Stomach smooth muscle (tissue), 2 donors: ENCODE measurements at regions not wholly inside any gene's neighbourhood (a gene's known extent, or its start where the extent isn't known, plus 50 kb on each side); places are given as distances from the start of the nearest gene placed in this dataset.

Experiments used
- H3K27ac ChIP-seq: one replicate; pipeline ENCODE4 v1.7.0; 2013; ENCODE audit warnings: mild to moderate bottlenecking, low read length, inconsistent platforms
- H3K27me3 ChIP-seq, 2 donors: one replicate each; pipeline ENCODE4 v1.7.0; 2013; ENCODE audit warnings: low read length in 2 of 2; ENCODE audit not compliant: insufficient read depth in 2 of 2, control insufficient read depth in 1 of 2
- H3K36me3 ChIP-seq, 2 donors: one replicate each; pipeline ENCODE4 v1.7.0; 2013; ENCODE audit warnings: low read length in 2 of 2; ENCODE audit not compliant: control insufficient read depth in 2 of 2, insufficient read depth in 2 of 2
- H3K4me1 ChIP-seq: one replicate; pipeline ENCODE4 v1.7.0; 2013; ENCODE audit warnings: low read length; ENCODE audit not compliant: control insufficient read depth, insufficient read depth
- H3K4me3 ChIP-seq, 2 donors: one replicate each; pipeline ENCODE4 v1.7.0; 2013; ENCODE audit warnings: low read length in 2 of 2
- H3K9ac ChIP-seq, 2 donors: one replicate each; pipeline ENCODE4 v1.7.0; 2013; ENCODE audit warnings: low read length in 2 of 2, mild to moderate bottlenecking in 1 of 2
- H3K9me3 ChIP-seq, 2 donors: one replicate each; pipeline ENCODE4 v1.7.0; 2013; ENCODE audit warnings: low read length in 2 of 2; ENCODE audit not compliant: control insufficient read depth in 2 of 2
- donor health status: healthy.
- donor health status: Pancreatic carcinoma.

GRCh38 chr15:75763137-75763611, 50.5 kb upstream of the CSPG4 start:
- Histone ChIP-seq H3K4me3 (no peak overlapping the region), H3K27ac (no peak overlapping the region), H3K36me3 (no peaks in the 10 kb centered on the region), H3K27me3 (no peaks in the 10 kb centered on the region), H3K9me3 (no peaks in the 10 kb centered on the region), H3K9ac (no peak overlapping the region), H3K4me1 (peaks cover 4% of the 10 kb centered on the region)
